Stimulated activated CD8-positive, alpha-beta memory T cell treated with anti-CD3 and anti-CD28 coated beads, Interleukin-4, amount 100 ng/mL, for 48 hours (primary cell): ENCODE measurements at regions not wholly inside any gene's neighbourhood (a gene's known extent, or its start where the extent isn't known, plus 50 kb on each side); places are given as distances from the start of the nearest gene placed in this dataset.
"Not testable (repeated sequence)": the region's sequence is repeated elsewhere in the genome, so short reads cannot be mapped to it uniquely, and the experiment has no call there.

Experiments
- DNase-seq: peaks from one replicate; pipeline ENCODE4 v3.0.0-alpha.2; 2020

DNA sequence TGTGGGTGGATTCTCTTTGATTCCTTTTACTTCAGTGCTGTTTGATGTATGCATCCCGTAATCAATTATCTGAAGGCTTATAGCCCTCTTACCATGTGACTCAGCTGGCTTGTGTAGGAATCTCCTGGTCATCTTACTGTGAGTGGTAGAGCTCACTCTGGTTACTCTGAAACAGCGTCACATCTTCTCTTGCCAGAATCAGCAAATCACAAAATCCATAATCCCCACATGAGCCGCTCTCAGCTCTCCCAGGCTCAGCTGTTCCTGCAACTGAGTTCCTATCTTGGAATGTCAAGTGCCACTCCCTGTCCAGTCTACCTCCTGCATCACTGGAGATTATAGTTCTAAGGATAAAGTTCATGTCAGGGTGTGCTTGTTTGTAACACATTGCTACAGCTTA is 278.0 kb downstream of the FBXO8 start:
- no peak for DNase-seq

DNA sequence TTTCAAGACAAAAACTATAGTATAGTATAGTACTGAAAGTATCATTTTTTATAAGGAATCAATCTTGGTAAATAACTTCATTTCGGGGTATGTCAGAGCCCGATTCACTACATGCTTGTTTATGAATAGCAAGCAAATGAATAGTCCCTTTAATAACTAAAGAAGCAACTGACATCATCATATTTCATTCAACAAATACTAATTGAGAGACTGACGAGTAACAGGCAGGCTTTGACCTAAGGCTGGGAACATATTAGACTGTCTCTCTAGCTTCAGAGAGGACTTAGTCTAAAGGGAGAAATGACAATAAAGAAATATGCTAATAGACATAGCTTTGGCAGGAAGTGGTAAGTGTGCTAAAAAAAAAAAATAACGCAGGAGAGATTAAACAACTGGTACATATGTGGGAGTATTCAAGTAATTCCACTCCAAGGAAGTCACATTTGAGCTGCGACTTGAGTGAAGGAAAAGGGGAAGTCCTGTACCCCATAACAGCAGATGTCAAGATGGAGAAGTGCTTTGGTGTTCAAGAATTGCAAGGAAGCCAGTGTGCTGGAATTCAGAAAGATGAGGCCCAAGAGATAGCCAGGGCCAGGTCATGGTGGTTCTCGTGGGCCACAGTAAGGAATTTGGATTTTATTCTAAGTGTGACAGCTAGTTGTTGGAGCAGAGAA is 284.9 kb downstream of the FBXO8 start:
- DNase-seq: no peak

GRCh38 chr4:173995779-173996178 is 287.7 kb downstream of the FBXO8 start:
- not testable (repeated sequence) for DNase-seq

DNA sequence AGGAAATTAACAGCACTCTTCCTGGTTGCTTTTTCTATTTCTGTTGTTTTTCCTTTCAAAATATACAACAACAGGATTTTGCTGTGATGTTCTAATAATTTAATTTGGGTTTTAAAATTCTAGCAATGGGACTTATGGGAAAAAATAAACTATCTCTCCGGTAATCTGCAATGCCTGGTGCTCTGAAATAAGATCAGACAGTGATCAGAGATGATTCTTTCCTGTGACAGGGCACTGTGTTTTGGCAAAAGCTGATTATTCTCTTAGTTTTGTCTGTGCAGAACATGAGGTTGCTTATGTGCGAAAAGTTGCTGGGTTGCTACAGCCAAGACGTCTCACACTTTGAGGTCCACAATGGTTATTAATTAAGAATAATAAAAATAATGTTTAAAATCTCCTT is 291.7 kb downstream of the FBXO8 start:
- no peak for DNase-seq

- DNase-seq: no peak
These were observed 292.2 kb downstream of the FBXO8 start for GRCh38 chr4:173991316-173991715.

- DNase-seq: no peak
These were observed 292.6 kb downstream of the FBXO8 start for GRCh38 chr4:173990869-173991210.

DNA sequence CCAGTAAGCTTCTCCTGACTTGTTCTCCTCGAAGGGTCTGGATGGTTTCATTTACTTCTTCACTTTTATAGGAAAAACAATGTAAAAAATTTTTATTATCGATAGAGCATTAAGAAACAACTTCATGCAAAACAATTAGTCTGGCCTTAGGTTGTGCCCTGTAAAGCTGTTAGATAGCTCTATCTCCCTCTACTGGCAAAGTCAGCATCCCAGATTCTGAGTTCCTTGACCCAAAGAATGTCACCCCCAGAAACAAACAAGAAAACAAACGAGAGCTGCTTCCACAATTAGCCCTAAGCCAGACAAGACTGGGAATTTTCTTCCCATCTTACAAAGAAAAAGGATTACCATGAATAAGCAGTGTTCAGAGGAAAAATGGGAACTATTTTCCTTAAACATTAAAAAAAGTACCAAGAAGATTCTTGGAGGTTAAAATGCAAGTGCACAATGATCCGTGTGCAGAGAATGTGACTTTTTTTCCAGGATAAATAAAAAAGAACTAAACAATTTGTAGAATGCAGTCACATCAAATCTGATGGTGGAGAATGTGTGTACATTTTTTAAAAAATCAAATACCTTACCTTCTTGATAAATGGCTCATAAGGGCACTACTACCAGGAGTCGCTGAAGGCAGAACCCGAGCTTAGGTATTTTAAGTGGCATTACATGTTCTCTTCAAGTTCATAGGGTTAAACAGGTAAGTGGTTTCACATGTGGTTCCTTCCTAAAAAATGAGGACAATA is 293.2 kb downstream of the FBXO8 start:
- DNase-seq: no peak

GRCh38 chr4:173963523-173963922 is 319.9 kb downstream of the FBXO8 start:
- DNase-seq: not testable (repeated sequence)

GRCh38 chr4:173960398-173960797 is 323.1 kb downstream of the FBXO8 start:
- DNase-seq: no peak

DNA sequence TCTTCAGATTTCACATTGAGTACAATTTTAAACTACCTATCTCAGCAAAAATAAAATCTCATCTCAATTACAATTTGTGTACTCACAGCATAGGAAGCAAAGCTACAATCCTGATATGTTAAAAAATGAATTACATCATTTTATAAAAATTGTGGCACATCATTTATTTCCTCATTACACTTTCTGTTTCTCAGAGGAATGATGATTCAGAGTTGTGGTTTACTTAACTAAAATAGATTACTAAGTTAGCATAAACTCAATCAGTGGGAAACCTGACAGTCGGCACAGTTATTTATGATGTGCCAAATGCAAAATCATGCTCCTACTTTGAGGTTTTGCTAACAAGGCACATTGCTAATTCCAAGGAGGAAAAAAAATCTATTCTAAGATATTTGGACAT is 325.0 kb downstream of the FBXO8 start:
- DNase-seq: no peak

DNA sequence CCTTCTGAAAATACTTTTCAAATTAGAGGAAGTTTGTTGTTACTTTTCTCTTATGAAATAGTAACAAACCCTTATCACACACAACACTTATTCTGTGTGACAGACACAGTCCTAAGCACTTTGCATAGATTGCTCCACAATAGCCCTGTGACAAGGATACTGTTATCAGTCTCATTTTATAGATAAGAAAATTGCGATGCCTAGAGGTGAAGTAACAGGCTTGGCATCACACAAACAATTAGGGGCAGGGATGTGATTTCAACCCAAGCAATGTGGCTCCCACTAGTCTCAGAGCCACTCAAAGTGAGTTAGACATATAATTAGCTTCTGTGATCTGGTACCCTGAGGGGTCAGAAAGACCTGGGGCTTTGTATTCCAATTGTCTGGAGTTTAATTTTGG is 339.9 kb downstream of the FBXO8 start:
- DNase-seq: no peak

- DNase-seq: no peak
These were observed 343.3 kb downstream of the FBXO8 start for GRCh38 chr4:173940146-173940545.

GRCh38 chr4:173937631-173938270 is 345.7 kb downstream of the FBXO8 start:
- no peak for DNase-seq

GRCh38 chr4:173936861-173937260 is 346.6 kb downstream of the FBXO8 start:
- DNase-seq: no peak

- no peak for DNase-seq
These were observed 347.7 kb downstream of the FBXO8 start for GRCh38 chr4:173935622-173936405.

DNA sequence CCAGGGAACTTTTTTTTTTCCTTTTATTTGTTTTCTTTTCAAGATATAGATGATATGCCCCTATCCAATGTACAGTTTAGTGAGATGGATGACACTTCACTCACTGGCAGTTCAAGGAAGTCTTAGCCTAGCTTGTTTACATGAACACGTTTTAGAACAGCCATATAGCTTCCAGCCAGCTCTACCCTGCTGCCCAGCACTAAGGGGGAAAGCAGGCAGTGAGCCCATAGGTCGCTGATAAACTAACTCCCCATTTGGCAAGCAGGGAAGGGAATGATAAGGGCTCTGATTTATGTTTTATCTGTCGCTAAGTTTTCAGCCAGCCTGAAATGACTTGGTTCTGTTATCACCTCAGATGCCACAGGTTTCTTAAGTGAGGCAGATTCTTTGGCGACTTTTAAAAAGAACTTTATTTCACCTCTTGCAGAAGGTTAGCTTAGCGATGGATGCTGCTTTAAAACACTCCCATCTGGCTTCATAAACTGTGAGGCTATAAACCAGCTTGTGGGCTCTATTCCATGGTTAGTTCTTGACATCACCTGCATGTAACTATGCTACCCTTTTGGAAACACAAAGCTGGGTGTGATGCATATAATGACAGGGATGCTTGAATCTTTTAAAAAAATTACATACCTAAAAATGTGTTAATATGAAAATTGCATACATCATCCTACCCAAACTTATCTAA is 348.4 kb downstream of the FBXO8 start:
- DNase-seq: no peak

DNA sequence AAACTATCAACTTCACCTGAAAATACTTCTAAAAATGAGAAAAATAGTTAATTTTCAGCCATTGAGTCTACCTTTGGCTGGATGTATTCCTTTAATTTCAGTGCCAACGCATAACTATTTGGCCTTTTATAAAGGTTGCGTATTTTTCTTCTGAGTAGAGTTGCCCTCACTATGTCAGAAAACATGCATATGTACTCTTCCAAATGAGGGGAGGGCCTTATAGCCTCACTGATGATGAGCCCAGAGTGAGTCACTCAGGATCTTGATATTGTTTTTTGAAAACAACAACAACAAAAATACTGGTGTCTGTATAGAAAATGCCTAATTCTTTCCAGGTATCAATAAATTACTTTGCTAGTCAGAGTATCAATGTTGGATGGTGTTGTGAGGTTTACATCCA is 349.3 kb downstream of the FBXO8 start:
- DNase-seq: no peak

GRCh38 chr4:173932701-173933100 is 350.8 kb downstream of the FBXO8 start:
- no peak for DNase-seq

DNA sequence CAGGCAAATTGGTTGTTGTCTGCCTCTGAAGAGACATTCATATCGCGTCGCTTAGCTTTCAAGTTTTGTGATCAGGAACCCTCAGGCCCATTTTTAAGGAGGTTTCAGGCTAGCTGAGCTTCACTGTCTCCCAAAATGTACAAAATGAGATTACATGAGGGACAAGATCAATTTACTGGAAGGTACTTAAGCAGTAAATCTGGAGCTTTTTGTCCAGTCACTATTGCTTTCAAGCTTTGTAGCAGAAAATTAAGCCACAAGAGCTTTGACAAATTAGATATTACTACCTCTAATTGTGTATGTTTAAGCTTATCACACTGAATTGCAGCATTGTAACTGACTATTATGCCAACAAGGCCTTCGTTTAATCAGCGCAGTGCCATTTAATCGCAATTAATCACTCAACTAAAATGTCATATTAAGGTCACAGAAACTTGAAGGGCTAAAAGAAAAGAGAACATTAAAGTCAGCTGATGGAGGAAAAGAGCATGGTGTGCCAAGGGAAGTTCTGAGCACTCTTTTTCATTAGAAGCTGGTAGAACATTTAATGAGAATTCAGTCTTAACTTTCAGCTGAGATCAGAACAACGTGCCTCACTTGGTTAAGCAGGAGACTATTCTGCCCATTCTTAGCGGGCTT is 353.0 kb downstream of the FBXO8 start:
- no peak for DNase-seq

GRCh38 chr4:173929921-173930320 is 353.5 kb downstream of the FBXO8 start:
- DNase-seq: no peak

GRCh38 chr4:173924561-173924960 is 358.9 kb downstream of the FBXO8 start:
- no peak for DNase-seq

DNA sequence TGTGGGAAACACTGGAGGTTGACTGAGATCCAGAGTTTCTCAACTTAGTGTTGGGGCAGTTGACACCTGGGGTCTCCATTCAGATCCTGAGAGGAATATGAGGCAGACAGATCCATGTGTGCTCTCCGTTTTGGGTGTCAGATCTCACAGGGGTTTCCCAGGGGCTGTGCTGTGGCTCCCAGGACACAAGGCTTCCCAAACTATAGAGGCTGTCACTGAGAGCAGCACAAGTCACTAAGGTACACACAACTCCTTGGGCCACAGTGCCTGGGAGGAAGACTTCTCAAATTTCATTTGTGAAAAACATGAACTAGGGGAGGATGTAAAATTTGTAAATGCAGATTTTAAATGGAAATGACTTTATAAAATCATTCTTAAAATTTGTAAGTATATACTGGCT is 363.6 kb downstream of the FBXO8 start:
- no peak for DNase-seq
